WTC11 (cell line): ENCODE measurements at regions not wholly inside any gene's neighbourhood (a gene's known extent, or its start where the extent isn't known, plus 50 kb on each side); places are given as distances from the start of the nearest gene placed in this dataset.

ENCODE experiments used
- ATAC-seq: fragments of 200-7000 bp; cut with Tn5 transposase; 2 replicates; pipeline ENCODE4 v1.10.0; 2021; ENCODE audit warnings: mild to moderate bottlenecking, moderate library complexity
- CTCF ChIA-PET: fragments of 300-600 bp; sonication (Branson Sonifier 250); formaldehyde crosslinking; loops from one replicate; lab custom pipeline; 2021; ENCODE audit warnings: antibody characterized with exemption; lab: Charles Lee
- POLR2A ChIA-PET: fragments of 350-600 bp; sonication (Branson Sonifier 250); formaldehyde crosslinking; loops from one replicate; lab custom pipeline; 2021; ENCODE audit warnings: antibody characterized with exemption; lab: Charles Lee
- DNase-seq: peaks from one replicate; pipeline ENCODE4 v3.0.0; 2021; ENCODE audit warnings: low spot score
- H3K27ac Mint-ChIP-seq: 2 replicates; pipeline ENCODE4 v1.8.0; 2021; ENCODE audit warnings: mixed read lengths
- H3K27me3 Mint-ChIP-seq: 2 replicates; pipeline ENCODE4 v1.8.0; 2021; ENCODE audit warnings: low read depth, mild to moderate bottlenecking, moderate library complexity, mixed read lengths
- H3K36me3 Mint-ChIP-seq: 2 replicates; pipeline ENCODE4 v1.8.0; 2021; ENCODE audit warnings: mixed read lengths
- H3K4me1 Mint-ChIP-seq: 2 replicates; pipeline ENCODE4 v1.8.0; 2022; ENCODE audit warnings: mixed read lengths
- H3K4me3 Mint-ChIP-seq: 2 replicates; pipeline ENCODE4 v1.8.0; 2021; ENCODE audit warnings: mild to moderate bottlenecking, moderate library complexity, mixed read lengths
- H3K9me3 Mint-ChIP-seq: 2 replicates; pipeline ENCODE4 v1.8.0; 2021; ENCODE audit warnings: mixed read lengths
- AR ChIP-seq: fragments of 250-450 bp; sonication (Bioruptor Pico); IDR thresholded peaks from 2 replicates; pipeline ENCODE4 v1.9.0; 2021; ENCODE audit warnings: mild to moderate bottlenecking
- ATF1 ChIP-seq: sonication (generic); formaldehyde crosslinking; IDR thresholded peaks from 2 replicates; pipeline ENCODE4 v1.8.1; 2023; ENCODE audit warnings: mild to moderate bottlenecking, moderate library complexity, missing genetic modification reagents
- CBFB ChIP-seq: sonication (generic); formaldehyde crosslinking; IDR thresholded peaks from 2 replicates; pipeline ENCODE4 v1.8.1; 2022; ENCODE audit warnings: mild to moderate bottlenecking, low read depth, missing genetic modification reagents
- FOXP1 ChIP-seq: sonication (generic); formaldehyde crosslinking; IDR thresholded peaks from 2 replicates; pipeline ENCODE4 v1.8.0; 2022; ENCODE audit warnings: missing genetic modification reagents, mild to moderate bottlenecking, moderate library complexity, borderline replicate concordance
- GTF2I ChIP-seq: fragments of 250-450 bp; sonication (Bioruptor Pico); conservative IDR thresholded peaks from 2 replicates; pipeline ENCODE4 v1.4.0; 2021; ENCODE audit warnings: mild to moderate bottlenecking
- NFE2L1 ChIP-seq: sonication (generic); formaldehyde crosslinking; IDR thresholded peaks from 2 replicates; pipeline ENCODE4 v1.8.1; 2023; ENCODE audit warnings: missing genetic modification reagents
- NR2C2 ChIP-seq: sonication (generic); formaldehyde crosslinking; IDR thresholded peaks from 2 replicates; pipeline ENCODE4 v1.8.0; 2022; ENCODE audit warnings: mild to moderate bottlenecking, missing genetic modification reagents
- OVOL2 ChIP-seq: fragments of 250-450 bp; sonication (Bioruptor Pico); IDR thresholded peaks from 2 replicates; pipeline ENCODE4 v1.9.0; 2021; ENCODE audit warnings: mild to moderate bottlenecking, borderline replicate concordance
- PRRX2 ChIP-seq: fragments of 250-450 bp; sonication (Bioruptor Pico); IDR thresholded peaks from 2 replicates; pipeline ENCODE4 v1.8.0; 2021; ENCODE audit warnings: mild to moderate bottlenecking
- TP53 ChIP-seq: sonication (generic); formaldehyde crosslinking; IDR thresholded peaks from 2 replicates; pipeline ENCODE4 v1.8.1; 2023; ENCODE audit warnings: mild to moderate bottlenecking, missing genetic modification reagents
- ZBTB43 ChIP-seq: sonication (generic); formaldehyde crosslinking; IDR thresholded peaks from 2 replicates; pipeline ENCODE4 v1.8.1; 2023; ENCODE audit warnings: mild to moderate bottlenecking, missing genetic modification reagents
- ZNF138 ChIP-seq: sonication (generic); formaldehyde crosslinking; conservative IDR thresholded peaks from 2 replicates; pipeline ENCODE4 v1.8.1; 2022; ENCODE audit warnings: mild to moderate bottlenecking, moderate library complexity, missing genetic modification reagents
- ZNF317 ChIP-seq: sonication (generic); formaldehyde crosslinking; IDR thresholded peaks from 2 replicates; pipeline ENCODE4 v1.8.1; 2023; ENCODE audit warnings: low read depth, mild to moderate bottlenecking, moderate library complexity, missing genetic modification reagents, borderline replicate concordance
- ZNF396 ChIP-seq: fragments of 250-450 bp; sonication (Bioruptor Pico); IDR thresholded peaks from 2 replicates; pipeline ENCODE4 v1.8.0; 2021; ENCODE audit warnings: mild to moderate bottlenecking, moderate library complexity, borderline replicate concordance
- ZNF423 ChIP-seq: fragments of 250-450 bp; sonication (Bioruptor Pico); IDR thresholded peaks from 2 replicates; pipeline ENCODE4 v2.1.2; 2022; ENCODE audit warnings: mild to moderate bottlenecking, moderate library complexity
- ZSCAN18 ChIP-seq: fragments of 250-450 bp; sonication (Bioruptor Pico); IDR thresholded peaks from 2 replicates; pipeline ENCODE4 v2.1.2; 2022; ENCODE audit warnings: mild to moderate bottlenecking, moderate library complexity
- TF ChIP-seq, protein P1 (sequence below): sonication (generic); formaldehyde crosslinking; IDR thresholded peaks from 2 replicates; pipeline ENCODE4 v1.8.0; 2023; ENCODE audit warnings: missing genetic modification reagents, mild to moderate bottlenecking, borderline replicate concordance
- TF ChIP-seq, protein P2 (sequence below): fragments of 250-450 bp; sonication (Bioruptor Pico); IDR thresholded peaks from 2 replicates; pipeline ENCODE4 v1.8.0; 2021; ENCODE audit warnings: mild to moderate bottlenecking
- TF ChIP-seq, protein P3 (sequence below): sonication (generic); formaldehyde crosslinking; IDR thresholded peaks from 2 replicates; pipeline ENCODE4 v1.8.1; 2022; ENCODE audit warnings: missing genetic modification reagents, borderline replicate concordance
- TF ChIP-seq, protein P4 (sequence below): sonication (generic); formaldehyde crosslinking; IDR thresholded peaks from 2 replicates; pipeline ENCODE4 v1.8.1; 2023; ENCODE audit warnings: mild to moderate bottlenecking, moderate library complexity, missing genetic modification reagents

- TF ChIP-seq, protein P1, sequence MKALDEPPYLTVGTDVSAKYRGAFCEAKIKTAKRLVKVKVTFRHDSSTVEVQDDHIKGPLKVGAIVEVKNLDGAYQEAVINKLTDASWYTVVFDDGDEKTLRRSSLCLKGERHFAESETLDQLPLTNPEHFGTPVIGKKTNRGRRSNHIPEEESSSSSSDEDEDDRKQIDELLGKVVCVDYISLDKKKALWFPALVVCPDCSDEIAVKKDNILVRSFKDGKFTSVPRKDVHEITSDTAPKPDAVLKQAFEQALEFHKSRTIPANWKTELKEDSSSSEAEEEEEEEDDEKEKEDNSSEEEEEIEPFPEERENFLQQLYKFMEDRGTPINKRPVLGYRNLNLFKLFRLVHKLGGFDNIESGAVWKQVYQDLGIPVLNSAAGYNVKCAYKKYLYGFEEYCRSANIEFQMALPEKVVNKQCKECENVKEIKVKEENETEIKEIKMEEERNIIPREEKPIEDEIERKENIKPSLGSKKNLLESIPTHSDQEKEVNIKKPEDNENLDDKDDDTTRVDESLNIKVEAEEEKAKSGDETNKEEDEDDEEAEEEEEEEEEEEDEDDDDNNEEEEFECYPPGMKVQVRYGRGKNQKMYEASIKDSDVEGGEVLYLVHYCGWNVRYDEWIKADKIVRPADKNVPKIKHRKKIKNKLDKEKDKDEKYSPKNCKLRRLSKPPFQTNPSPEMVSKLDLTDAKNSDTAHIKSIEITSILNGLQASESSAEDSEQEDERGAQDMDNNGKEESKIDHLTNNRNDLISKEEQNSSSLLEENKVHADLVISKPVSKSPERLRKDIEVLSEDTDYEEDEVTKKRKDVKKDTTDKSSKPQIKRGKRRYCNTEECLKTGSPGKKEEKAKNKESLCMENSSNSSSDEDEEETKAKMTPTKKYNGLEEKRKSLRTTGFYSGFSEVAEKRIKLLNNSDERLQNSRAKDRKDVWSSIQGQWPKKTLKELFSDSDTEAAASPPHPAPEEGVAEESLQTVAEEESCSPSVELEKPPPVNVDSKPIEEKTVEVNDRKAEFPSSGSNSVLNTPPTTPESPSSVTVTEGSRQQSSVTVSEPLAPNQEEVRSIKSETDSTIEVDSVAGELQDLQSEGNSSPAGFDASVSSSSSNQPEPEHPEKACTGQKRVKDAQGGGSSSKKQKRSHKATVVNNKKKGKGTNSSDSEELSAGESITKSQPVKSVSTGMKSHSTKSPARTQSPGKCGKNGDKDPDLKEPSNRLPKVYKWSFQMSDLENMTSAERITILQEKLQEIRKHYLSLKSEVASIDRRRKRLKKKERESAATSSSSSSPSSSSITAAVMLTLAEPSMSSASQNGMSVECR (CRISPR knock-in tag), result no peak
- no peak for TF ChIP-seq TP53 (CRISPR knock-in tag)
- no peak for TF ChIP-seq GTF2I (CRISPR knock-in tag)
- TF ChIP-seq, protein P2, sequence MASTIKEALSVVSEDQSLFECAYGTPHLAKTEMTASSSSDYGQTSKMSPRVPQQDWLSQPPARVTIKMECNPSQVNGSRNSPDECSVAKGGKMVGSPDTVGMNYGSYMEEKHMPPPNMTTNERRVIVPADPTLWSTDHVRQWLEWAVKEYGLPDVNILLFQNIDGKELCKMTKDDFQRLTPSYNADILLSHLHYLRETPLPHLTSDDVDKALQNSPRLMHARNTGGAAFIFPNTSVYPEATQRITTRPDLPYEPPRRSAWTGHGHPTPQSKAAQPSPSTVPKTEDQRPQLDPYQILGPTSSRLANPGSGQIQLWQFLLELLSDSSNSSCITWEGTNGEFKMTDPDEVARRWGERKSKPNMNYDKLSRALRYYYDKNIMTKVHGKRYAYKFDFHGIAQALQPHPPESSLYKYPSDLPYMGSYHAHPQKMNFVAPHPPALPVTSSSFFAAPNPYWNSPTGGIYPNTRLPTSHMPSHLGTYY (CRISPR knock-in tag), result no peak
- no peak for TF ChIP-seq NFE2L1 (CRISPR knock-in tag)
Observed at GRCh38 chr12:92634202-92634601, 68.6 kb upstream of the PLEKHG7 start (continued).

DNA sequence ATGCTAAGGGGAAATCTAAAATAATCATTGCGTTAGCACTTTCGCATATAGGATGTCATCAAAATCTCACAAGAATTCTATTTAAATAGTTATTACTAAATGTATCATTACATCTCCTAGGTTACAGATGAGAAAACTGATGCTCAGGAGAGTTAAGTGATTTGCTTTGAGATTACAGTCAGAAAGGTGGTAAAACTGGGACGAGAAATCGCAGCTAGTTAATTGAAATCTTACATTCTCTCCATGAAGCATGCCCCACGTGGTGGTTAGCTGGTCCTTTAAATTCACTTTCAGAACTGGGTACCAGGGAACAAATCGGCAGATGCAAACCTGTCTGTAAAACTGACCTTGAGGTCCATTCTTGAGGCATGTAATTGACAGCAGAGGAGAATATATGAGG, 71.8 kb upstream of the PLEKHG7 start:
- no peak overlapping the region for H3K4me3 Mint-ChIP-seq
- H3K36me3 Mint-ChIP-seq, result no peaks in the 10 kb centered on the region
- H3K4me1 Mint-ChIP-seq, result no peaks in the 10 kb centered on the region
- H3K9me3 Mint-ChIP-seq, result no peaks in the 10 kb centered on the region
- H3K27ac Mint-ChIP-seq, result no peak overlapping the region
- no peak for ATAC-seq
- TF ChIP-seq ZBTB43 (CRISPR knock-in tag) (no peak), ZNF423 (CRISPR knock-in tag) (no peak), ZSCAN18 (no peak), ZNF138 (CRISPR knock-in tag) (no peak), AR (no peak), FOXP1 (CRISPR knock-in tag) (no peak), PRRX2 (CRISPR knock-in tag) (no peak), NR2C2 (CRISPR knock-in tag) (no peak), ZNF317 (no peak), OVOL2 (no peak), ATF1 (no peak), CBFB (no peak), ZNF396 (no peak)
- TF ChIP-seq, protein P3, sequence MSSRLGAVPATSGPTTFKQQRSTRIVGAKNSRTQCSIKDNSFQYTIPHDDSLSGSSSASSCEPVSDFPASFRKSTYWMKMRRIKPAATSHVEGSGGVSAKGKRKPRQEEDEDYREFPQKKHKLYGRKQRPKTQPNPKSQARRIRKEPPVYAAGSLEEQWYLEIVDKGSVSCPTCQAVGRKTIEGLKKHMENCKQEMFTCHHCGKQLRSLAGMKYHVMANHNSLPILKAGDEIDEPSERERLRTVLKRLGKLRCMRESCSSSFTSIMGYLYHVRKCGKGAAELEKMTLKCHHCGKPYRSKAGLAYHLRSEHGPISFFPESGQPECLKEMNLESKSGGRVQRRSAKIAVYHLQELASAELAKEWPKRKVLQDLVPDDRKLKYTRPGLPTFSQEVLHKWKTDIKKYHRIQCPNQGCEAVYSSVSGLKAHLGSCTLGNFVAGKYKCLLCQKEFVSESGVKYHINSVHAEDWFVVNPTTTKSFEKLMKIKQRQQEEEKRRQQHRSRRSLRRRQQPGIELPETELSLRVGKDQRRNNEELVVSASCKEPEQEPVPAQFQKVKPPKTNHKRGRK (CRISPR knock-in tag), result no peak
- TF ChIP-seq, protein P2 (CRISPR knock-in tag), result no peak
- TF ChIP-seq, protein P4, sequence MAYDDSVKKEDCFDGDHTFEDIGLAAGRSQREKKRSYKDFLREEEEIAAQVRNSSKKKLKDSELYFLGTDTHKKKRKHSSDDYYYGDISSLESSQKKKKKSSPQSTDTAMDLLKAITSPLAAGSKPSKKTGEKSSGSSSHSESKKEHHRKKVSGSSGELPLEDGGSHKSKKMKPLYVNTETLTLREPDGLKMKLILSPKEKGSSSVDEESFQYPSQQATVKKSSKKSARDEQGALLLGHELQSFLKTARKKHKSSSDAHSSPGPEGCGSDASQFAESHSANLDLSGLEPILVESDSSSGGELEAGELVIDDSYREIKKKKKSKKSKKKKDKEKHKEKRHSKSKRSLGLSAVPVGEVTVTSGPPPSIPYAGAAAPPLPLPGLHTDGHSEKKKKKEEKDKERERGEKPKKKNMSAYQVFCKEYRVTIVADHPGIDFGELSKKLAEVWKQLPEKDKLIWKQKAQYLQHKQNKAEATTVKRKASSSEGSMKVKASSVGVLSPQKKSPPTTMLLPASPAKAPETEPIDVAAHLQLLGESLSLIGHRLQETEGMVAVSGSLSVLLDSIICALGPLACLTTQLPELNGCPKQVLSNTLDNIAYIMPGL (CRISPR knock-in tag), result no peak
- TF ChIP-seq, all 79 proteins: peak for 0
- ChIA-PET POLR2A (no interaction called here), CTCF (no interaction called here)
- H3K27me3 Mint-ChIP-seq, result no peaks in the 10 kb centered on the region
- no peak for DNase-seq
